Ishikawa (cell line): ENCODE measurements at regions not wholly inside any gene's neighbourhood (a gene's known extent, or its start where the extent isn't known, plus 50 kb on each side); places are given as distances from the start of the nearest gene placed in this dataset.

ENCODE experiments used
- CREB1 ChIP-seq: IDR thresholded peaks from 2 replicates; pipeline ENCODE4 v1.6.1; 2012; ENCODE audit warnings: low read depth
- EGR1 ChIP-seq: IDR thresholded peaks from 2 replicates; pipeline ENCODE4 v1.6.1; 2012
- EP300 ChIP-seq: IDR thresholded peaks from 2 replicates; pipeline ENCODE4 v1.6.1; 2012; ENCODE audit warnings: borderline replicate concordance
- RAD21 ChIP-seq: IDR thresholded peaks from 2 replicates; pipeline ENCODE4 v1.6.1; 2012; ENCODE audit warnings: low read depth
- TEAD4 ChIP-seq: IDR thresholded peaks from 2 replicates; pipeline ENCODE4 v1.6.1; 2012
- USF1 ChIP-seq: IDR thresholded peaks from 2 replicates; pipeline ENCODE4 v1.6.1; 2012

DNA sequence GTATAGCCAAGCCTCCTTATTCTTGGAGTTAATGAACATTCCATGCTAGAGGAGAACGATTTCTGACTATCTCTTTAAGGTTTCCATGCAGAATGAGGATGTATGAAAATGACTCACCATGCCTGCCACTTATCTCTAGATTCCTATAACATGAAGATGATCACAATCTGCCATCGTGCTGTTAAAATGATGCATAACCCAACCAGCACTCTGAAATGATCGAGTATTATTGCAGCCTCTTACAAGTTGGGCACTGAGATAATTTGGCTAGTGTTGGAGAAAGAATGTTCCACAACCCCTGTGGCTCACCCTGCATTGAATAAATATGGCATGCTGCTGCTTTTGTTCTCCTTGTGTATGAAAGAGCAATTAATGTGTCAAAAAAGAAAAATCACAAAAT, 1143.6 kb upstream of the WWC1 start:
- TF ChIP-seq TEAD4 = no peak
- no peak for TF ChIP-seq USF1
- no peak for TF ChIP-seq RAD21
- TF ChIP-seq CREB1 = no peak
- TF ChIP-seq EGR1 = no peak
- no peak for TF ChIP-seq EP300
